ENCODE measurements at regions not wholly inside any gene's neighbourhood (a gene's known extent, or its start where the extent isn't known, plus 50 kb on each side); places are given as distances from the start of the nearest gene placed in this dataset.

DNA sequence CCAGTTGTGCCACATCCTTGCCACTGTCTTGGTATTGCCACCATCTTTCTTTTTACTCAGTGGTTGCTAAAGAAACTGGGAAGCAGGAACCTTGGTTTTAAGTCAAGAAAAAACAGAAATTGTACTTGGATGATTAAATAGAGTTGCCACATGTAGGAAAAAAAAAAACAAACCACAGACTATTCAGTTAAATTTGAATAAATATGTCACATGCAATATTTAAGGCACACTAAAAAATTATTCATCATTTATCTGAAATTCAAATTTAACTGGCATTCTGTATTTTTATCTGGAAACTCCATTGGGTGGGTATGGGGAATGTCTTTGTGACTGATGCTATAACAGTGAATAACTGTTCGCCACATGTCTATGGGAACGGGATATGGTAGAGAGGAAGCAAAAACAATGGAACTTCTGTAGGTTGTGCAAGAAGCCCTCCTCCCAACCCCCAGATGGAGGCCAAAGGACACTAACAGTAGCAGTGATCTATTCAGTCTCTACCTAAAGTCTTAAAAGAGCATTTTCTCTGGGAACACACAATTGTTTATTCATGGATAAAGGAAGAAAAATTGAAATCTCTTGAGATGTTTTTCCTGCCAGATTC is 57.0 kb upstream of the PLAC8 start:
- no peak for DNase-seq (ENCODE audit: low spot score)

DNA sequence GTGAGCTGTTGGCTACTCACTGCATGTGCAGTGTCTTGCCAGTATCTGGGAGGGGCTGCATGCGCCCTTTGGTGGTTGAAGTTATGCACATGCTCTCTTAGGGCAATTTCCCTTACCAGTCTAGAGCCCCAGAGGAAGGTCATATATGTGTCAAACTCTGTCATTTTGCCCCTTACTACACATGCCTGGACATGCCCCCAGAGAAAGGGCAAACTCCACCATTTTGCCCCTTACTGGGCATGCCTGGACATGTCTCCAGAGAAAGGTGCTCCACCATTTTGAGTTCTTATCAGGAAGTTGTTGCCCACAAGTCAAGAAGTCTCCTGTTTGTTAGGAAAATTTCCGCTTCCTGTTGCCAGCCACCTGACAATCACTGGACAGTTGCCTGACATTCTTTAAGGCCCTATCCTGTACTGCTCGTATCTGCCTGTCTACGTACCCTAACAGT is 56.4 kb upstream of the PLAC8 start:
- DNase-seq (ENCODE audit: low spot score) = no peak

Data from SW480 (cell line).